ENCODE measurements at regions not wholly inside any gene's neighbourhood (a gene's known extent, or its start where the extent isn't known, plus 50 kb on each side); places are given as distances from the start of the nearest gene placed in this dataset.

GRCh38 chr5:97406946-97407676, 224.1 kb upstream of the RIOK2 start:
- TF ChIP-seq CTCF (IDR thresholded peaks at IDR 0.05) = no peak

GRCh38 chr5:97408331-97408730, 225.3 kb upstream of the RIOK2 start:
- no peak for TF ChIP-seq CTCF (IDR thresholded peaks at IDR 0.05)

GRCh38 chr5:97412959-97413358, 229.9 kb upstream of the RIOK2 start:
- TF ChIP-seq CTCF (IDR thresholded peaks at IDR 0.05) = no peak

- TF ChIP-seq CTCF (IDR thresholded peaks at IDR 0.05) = no peak
These were observed 234.9 kb upstream of the RIOK2 start for GRCh38 chr5:97417986-97418385.

DNA sequence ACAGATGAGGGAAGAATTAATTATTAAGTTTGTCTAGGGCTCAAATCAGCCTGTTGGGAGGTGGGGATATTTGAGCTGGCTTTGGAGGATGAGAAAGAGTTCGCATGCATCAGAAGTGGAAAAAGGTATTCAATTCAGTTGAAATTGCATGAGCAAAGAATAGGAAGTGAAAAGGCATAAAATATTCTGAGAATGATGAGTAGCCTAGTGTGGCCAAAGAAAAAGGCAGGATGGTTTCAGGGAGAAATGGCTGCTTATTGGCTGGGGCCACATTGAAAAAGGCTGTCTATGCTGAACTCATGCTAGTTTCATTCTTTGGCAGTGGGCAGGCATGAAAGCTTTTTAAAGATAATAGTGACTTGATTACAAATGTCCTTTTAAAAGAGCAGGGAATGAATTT, 235.4 kb upstream of the RIOK2 start:
- TF ChIP-seq CTCF (IDR thresholded peaks at IDR 0.05) = no peak

GRCh38 chr5:97420646-97421045, 237.6 kb upstream of the RIOK2 start:
- no peak for TF ChIP-seq CTCF (IDR thresholded peaks at IDR 0.05)

- TF ChIP-seq CTCF (IDR thresholded peaks at IDR 0.05) = no peak
These were observed 239.6 kb upstream of the RIOK2 start for GRCh38 chr5:97422678-97423077.

- no peak for TF ChIP-seq CTCF (IDR thresholded peaks at IDR 0.05)
These were observed 242.5 kb upstream of the RIOK2 start for GRCh38 chr5:97425511-97425910.
